ENCODE measurements at regions not wholly inside any gene's neighbourhood (a gene's known extent, or its start where the extent isn't known, plus 50 kb on each side); places are given as distances from the start of the nearest gene placed in this dataset.

DNA sequence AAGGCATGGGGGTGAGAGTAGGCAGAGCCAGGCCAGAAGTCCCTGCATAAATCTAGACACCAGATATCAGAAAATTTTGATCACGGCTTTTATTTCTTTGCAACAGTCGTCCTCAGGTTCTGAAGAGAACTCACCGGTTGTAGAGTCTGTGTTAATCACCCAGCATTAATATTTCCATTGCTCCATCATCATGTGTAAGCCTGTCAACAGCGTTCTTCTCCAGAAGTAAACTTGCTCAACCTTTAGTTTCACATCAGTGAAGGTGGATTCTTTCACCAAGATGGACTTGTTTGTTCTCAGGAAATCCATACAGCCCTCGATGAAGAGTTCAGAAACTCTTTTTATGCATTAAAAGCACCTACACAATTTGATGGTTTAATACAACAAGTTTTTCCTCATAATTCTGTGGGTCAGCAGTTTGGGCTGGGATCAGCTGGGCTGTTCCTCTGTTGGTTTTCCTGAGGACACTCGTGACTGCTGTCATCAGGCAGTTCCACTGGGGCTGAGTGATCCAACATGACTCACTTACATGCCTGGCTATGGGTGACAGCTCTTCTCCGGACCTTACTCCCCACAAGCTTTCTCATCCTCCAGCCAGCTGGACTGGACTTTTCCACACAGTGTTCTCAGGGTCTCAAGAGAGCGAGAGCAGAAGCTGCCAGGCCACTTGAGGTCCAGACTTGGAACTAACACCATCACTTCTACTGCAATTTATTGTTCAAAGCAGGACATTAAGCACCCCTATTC, 303.4 kb downstream of the ZNF621 start:
- no peak for DNase-seq

DNA sequence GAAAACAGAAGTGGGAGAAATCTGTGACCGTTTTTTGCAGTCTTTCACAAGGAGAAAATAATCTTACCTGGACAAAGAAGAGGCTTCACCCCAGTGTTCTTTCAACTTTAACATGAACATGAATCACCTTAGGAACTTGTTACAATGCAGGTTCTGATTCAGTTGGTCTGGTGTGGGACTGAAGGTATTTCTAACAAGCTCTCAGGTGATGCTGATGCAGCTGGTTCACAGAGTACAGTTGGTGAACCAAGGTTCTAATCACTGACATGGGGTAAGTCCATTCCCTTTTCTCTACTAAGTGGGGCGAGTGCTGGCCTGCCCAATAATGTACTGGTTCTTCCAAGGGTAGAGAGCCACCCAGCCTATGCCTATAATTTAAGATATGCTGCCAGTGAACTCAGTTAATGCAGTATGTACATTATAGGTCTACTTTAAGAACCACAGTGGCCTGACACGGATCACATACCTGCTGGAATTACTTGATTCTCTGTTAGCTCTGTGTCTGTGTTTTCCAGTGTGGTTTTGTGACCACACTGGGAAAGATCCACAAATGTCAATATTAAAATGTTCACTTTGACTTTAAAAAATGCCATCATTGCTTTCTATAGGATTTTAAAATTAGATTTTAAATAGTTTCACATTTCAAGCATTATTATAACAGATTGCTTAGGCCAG, 304.1 kb downstream of the ZNF621 start:
- no peak for DNase-seq

DNA sequence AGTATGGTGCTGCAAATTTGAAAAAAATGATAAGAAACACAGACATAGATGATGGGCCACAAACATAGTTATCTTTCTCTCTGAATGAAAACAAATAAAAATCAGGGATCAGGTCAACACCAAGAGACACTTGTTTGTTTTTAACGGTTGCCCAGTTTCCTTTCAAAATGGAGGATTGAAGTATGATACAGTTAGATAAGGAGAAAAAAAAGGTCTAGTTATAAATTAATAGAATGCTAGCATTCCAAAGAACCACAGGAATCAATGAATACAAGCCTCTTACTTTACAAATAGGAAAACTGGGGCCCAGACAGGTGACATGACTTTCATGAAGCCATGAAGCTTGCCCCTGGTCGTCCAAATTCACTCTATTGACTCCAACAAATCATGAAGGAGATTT, 305.1 kb downstream of the ZNF621 start:
- DNase-seq, result no peak

DNA sequence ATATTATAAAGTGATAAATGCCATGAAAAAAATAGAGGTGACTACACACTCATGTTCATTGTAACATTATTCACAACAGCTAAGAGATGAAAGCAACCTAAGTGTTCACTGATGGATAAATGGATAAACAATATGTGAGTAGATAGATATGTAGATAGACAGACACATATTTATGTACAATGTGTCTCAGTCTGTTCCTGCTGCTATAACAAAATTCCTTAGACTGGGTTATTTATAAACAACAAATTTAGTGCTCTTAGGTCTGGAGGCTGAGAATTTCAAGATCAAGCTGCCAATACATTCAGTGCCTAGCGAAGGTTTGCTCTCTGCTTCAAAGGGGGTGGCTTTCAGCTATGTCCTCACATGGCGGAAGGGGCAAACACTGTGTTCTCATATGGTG, 312.5 kb downstream of the ZNF621 start:
- DNase-seq, result no peak

GRCh38 chr3:40841131-40841530, 316.4 kb downstream of the ZNF621 start:
- DNase-seq, result no peak

DNA sequence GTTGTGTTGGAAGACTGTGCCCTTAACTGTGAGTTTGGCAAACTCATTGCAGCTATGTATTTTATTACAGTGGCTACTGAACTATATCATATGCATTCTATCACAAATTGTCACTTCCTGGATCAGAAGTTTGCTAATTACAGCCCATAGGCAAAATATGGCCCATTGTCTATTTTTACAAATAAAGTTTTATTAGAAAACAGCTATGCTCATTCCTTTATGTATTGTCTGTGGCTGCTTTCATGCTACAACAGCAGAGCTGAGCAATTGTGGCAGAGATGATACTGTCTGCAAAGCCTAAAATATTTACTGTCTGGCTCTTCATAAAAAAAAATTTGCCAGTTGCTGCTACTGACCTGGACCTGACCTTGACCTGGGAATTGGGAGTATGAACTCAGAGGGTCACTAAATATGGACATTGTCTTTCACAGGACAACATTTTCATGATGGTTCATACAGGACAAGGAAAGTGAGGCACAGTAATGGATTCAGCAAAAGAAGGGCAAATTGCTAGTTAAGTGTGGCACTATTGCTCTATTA, 316.9 kb downstream of the ZNF621 start:
- no peak for DNase-seq

DNA sequence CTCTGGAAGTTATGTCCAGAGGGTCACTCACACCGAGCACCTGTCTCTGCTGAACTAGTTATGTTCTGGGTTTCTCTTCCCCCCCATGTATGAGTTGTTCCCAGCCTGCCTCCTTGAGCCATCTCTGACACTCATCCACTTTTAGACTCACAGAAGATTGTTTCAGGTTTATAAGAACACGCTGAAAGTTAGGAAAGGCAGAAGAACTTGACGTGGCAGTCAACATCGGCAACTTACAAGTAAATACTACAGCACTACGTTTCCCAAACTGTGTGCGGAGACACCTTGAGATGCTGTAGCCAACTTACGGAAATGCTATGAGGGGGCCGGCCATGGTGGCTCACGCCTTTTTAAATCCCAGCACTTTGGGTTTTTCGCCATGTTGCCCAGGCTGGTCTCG, 318.0 kb downstream of the ZNF621 start:
- DNase-seq, result no peak

- no peak for DNase-seq
Observed at GRCh38 chr3:40843208-40843624, 318.5 kb downstream of the ZNF621 start.

GRCh38 chr3:40843851-40844548, 319.2 kb downstream of the ZNF621 start:
- DNase-seq, result no peak

GRCh38 chr3:40844896-40845295, 320.1 kb downstream of the ZNF621 start:
- no peak for DNase-seq

DNA sequence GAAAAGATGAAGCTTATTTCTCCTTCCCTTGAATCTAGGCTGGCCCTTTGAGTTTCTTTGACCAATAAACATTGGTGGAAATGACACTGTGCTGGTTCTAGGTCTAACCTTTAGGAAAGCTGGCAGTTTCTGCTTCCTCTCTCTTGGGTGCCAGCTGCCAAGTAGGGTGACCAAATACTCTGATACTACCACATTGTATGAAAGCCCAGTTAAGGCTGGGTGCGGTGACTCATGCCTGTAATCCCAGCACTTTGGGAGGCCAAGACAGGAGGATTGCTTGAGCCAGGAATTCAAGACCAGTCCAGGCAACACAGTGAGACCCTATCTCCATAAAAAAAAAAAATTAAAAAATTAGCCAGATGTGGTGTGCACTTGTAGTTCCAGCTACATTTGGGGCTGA, 320.7 kb downstream of the ZNF621 start:
- no peak for DNase-seq

- DNase-seq, result no peak
Observed at GRCh38 chr3:40845916-40846315, 321.2 kb downstream of the ZNF621 start.

- DNase-seq, result no peak
Observed at GRCh38 chr3:40846451-40846850, 321.7 kb downstream of the ZNF621 start.

GRCh38 chr3:40847551-40847992, 322.8 kb downstream of the ZNF621 start:
- DNase-seq, result no peak

DNA sequence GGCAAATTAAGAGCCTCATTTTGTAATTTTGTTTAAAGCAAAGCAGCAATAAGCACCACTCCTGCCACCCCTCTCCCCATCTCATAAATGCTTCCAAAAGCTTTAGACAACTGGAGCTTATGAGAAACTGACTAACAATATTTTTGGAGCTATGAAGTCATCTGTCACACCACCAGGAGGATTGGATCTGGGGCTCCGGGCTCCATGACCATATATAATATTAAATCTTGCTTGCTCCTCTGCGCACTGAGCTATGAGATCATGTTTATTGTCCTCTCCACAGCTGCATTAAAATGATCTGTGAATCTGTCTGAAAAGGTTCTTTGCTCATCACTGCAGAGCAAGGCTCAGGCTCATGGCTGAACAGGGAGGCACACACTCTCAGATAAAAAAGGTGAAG, 323.7 kb downstream of the ZNF621 start:
- no peak for DNase-seq

DNA sequence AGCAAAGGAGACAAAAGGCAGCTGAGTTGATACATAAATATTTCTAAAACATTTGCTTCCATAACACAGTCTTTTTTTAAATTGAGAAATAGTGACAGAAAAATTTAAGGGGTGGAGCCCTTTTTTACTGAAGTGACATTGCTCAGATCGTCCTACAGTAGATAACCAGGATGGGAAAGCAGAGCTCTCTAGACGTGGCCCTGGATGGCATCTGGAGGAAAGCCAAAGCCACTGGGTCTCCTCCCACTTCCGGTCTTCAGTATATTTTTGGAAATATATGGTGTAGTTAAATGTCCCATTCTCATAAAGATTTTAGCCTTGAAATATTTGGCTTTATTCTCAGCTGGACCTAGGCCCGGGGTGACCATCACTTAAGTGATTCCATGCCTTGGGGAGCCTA, 326.1 kb downstream of the ZNF621 start:
- no peak for DNase-seq

GRCh38 chr3:40851836-40852235, 327.1 kb downstream of the ZNF621 start:
- no peak for DNase-seq

- DNase-seq, result no peak
Observed at GRCh38 chr3:40852712-40853111, 328.0 kb downstream of the ZNF621 start.

- DNase-seq, result no peak
Observed at GRCh38 chr3:40853474-40853873, 328.7 kb downstream of the ZNF621 start.

DNA sequence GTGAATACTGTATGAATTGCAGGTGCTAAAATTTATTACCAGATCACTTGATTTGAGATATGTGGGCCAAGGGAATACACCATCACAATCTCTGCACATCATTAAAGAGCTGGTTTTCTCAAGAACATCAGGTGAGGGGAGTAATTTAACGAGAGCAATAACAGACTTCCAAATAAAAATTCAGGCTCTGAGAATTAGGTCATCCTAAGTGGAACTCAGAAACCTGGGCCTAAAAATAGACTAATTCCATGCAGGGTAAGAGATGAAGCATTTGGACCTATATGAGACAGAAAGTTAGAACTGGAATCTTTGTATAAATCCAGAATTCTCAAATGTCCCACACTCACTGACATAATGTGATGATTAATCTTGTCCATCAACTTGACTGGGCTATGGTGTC, 331.1 kb downstream of the ZNF621 start:
- DNase-seq, result no peak

- DNase-seq, result no peak
Observed at GRCh38 chr3:40858364-40859115, 333.8 kb downstream of the ZNF621 start.

GRCh38 chr3:40862946-40863345, 336.4 kb upstream of the CTNNB1 start:
- no peak for DNase-seq

All from hippocampal formation (tissue), 2 donors.